Peyer's patch (tissue), 4 donors: ENCODE measurements at regions not wholly inside any gene's neighbourhood (a gene's known extent, or its start where the extent isn't known, plus 50 kb on each side); places are given as distances from the start of the nearest gene placed in this dataset.
A peak's percentile ranks its signal among the peaks of the same experiment; 100 is the strongest.

Source experiments
- DNase-seq, 3 donors: peaks; one replicate each; pipeline ENCODE4 v3.0.0-alpha.2; 2017 to 2019
- H3K27ac ChIP-seq, 4 donors: fragments of 200-600 bp; sonication (generic); one replicate each; pipeline ENCODE4 v1.5.1; 2016 to 2019
- H3K27me3 ChIP-seq, 2 donors: fragments of 200-600 bp; sonication (generic); one replicate each; pipeline ENCODE4 v1.5.1; 2019
- H3K36me3 ChIP-seq, 3 donors: fragments of 200-600 bp; sonication (generic); one replicate each; pipeline ENCODE4 v1.5.1; 2016 to 2019
- H3K4me1 ChIP-seq, 4 donors: fragments of 200-600 bp; sonication (generic); one replicate each; pipeline ENCODE4 v1.5.1; 2016 to 2019
- H3K4me3 ChIP-seq, 4 donors: fragments of 200-600 bp; sonication (generic); 1 replicate in 3 of 4; 2 replicates in 1 of 4; pipeline ENCODE4 v1.5.1; 2016 to 2019; ENCODE audit warnings: mild to moderate bottlenecking in 1 of 4
- H3K9me3 ChIP-seq, 4 donors: fragments of 200-600 bp; sonication (generic); one replicate each; pipeline ENCODE4 v1.5.1; 2016 to 2019; ENCODE audit warnings: mild to moderate bottlenecking in 1 of 4
- CTCF ChIP-seq, 6 experiments: fragments of 450-650 bp in 4 of 6; fragments of 200-600 bp in 2 of 6; sonication (generic) in 1 of 6; IDR thresholded peaks; one replicate each; pipeline ENCODE4 v1.5.1; 2017 to 2019; ENCODE audit warnings: antibody characterized with exemption in 6 of 6, mild to moderate bottlenecking in 3 of 6, moderate library complexity in 1 of 6
- POLR2A ChIP-seq, 2 donors: fragments of 450-650 bp; IDR thresholded peaks; one replicate each; pipeline ENCODE4 v1.5.1; 2017; ENCODE audit warnings: antibody characterized with exemption in 2 of 2, mild to moderate bottlenecking in 2 of 2, moderate library complexity in 2 of 2

GRCh38 chr18:5091741-5092140, 105.3 kb downstream of the AKAIN1 start:
- no peaks in the 10 kb centered on the region for H3K27me3 ChIP-seq
- H3K36me3 ChIP-seq = no peaks in the 10 kb centered on the region
- TF ChIP-seq POLR2A (IDR thresholded peaks at IDR 0.05) (no peak), CTCF (IDR thresholded peaks at IDR 0.05) (no peak)
- peaks cover 0 to 4% (median 0%) of the 10 kb centered on the region in 4 donors for H3K9me3 ChIP-seq
- no peak for DNase-seq
- H3K27ac ChIP-seq = no peak overlapping the region
- H3K4me3 ChIP-seq = no peak overlapping the region
- no peaks in the 10 kb centered on the region for H3K4me1 ChIP-seq

GRCh38 chr18:5075297-5075696, 121.8 kb downstream of the AKAIN1 start:
- no peak for DNase-seq
- no peaks in the 10 kb centered on the region for H3K4me1 ChIP-seq
- H3K27ac ChIP-seq = no peak overlapping the region
- H3K36me3 ChIP-seq = no peaks in the 10 kb centered on the region
- no peak overlapping the region for H3K4me3 ChIP-seq
- TF ChIP-seq POLR2A (IDR thresholded peaks at IDR 0.05) = no peak
- no peak for TF ChIP-seq CTCF (IDR thresholded peaks at IDR 0.05)
- H3K27me3 ChIP-seq = no peaks in the 10 kb centered on the region
- no peaks in the 10 kb centered on the region for H3K9me3 ChIP-seq

- H3K4me3 ChIP-seq = no peak overlapping the region
- no peaks in the 10 kb centered on the region for H3K36me3 ChIP-seq
- H3K9me3 ChIP-seq = no peaks in the 10 kb centered on the region
- H3K4me1 ChIP-seq = no peaks in the 10 kb centered on the region
- no peak for DNase-seq
- H3K27ac ChIP-seq = no peak overlapping the region
- no peak for TF ChIP-seq POLR2A (IDR thresholded peaks at IDR 0.05)
- TF ChIP-seq CTCF (IDR thresholded peaks at IDR 0.05) = peak in 5 of 6 experiments; percentile 6 to 63 (median 40)
- H3K27me3 ChIP-seq = no peaks in the 10 kb centered on the region
Observed at GRCh38 chr18:5073026-5073944, 123.8 kb downstream of the AKAIN1 start.

GRCh38 chr18:5068851-5069250, 128.2 kb downstream of the AKAIN1 start:
- TF ChIP-seq CTCF (IDR thresholded peaks at IDR 0.05) (no peak), POLR2A (IDR thresholded peaks at IDR 0.05) (no peak)
- H3K4me1 ChIP-seq = no peaks in the 10 kb centered on the region
- DNase-seq = no peak
- H3K27me3 ChIP-seq = no peaks in the 10 kb centered on the region
- H3K4me3 ChIP-seq = no peak overlapping the region
- H3K9me3 ChIP-seq = no peaks in the 10 kb centered on the region
- no peaks in the 10 kb centered on the region for H3K36me3 ChIP-seq
- H3K27ac ChIP-seq = no peak overlapping the region

- H3K4me3 ChIP-seq = no peak overlapping the region
- no peak for DNase-seq
- no peaks in the 10 kb centered on the region for H3K36me3 ChIP-seq
- H3K27me3 ChIP-seq = no peaks in the 10 kb centered on the region
- peak in 2 of 6 experiments; percentile 7 to 14 for TF ChIP-seq CTCF (IDR thresholded peaks at IDR 0.05)
- TF ChIP-seq POLR2A (IDR thresholded peaks at IDR 0.05) = no peak
- H3K27ac ChIP-seq = no peak overlapping the region
- H3K4me1 ChIP-seq = no peaks in the 10 kb centered on the region
- H3K9me3 ChIP-seq = no peaks in the 10 kb centered on the region
Observed at GRCh38 chr18:5066380-5066977, 130.6 kb downstream of the AKAIN1 start.
